Calu3 (cell line): ENCODE measurements at regions not wholly inside any gene's neighbourhood (a gene's known extent, or its start where the extent isn't known, plus 50 kb on each side); places are given as distances from the start of the nearest gene placed in this dataset.

Experiments
- BruUV-seq: library from RNA; stranded (reverse); fragments of 400-500 nt; replicated peaks from 2 replicates; lab custom pipeline; 2021; lab: Mats Ljungman, UMichigan
- CTCF ChIA-PET: fragments of 300-600 bp; sonication (Branson Sonifier 250); formaldehyde crosslinking; loops from one replicate; lab custom pipeline; 2022; ENCODE audit warnings: antibody characterized with exemption; lab: Charles Lee
- DNase-seq: peaks from one replicate; pipeline ENCODE4 v3.0.0; 2022
- H3K27ac Mint-ChIP-seq: one replicate; pipeline ENCODE4 v1.8.0; 2022; ENCODE audit warnings: mixed read lengths; ENCODE audit not compliant: unreplicated experiment
- H3K27me3 Mint-ChIP-seq: one replicate; pipeline ENCODE4 v1.8.0; 2022; ENCODE audit warnings: mixed read lengths; ENCODE audit not compliant: unreplicated experiment
- H3K36me3 Mint-ChIP-seq: one replicate; pipeline ENCODE4 v1.8.0; 2022; ENCODE audit warnings: mild to moderate bottlenecking, moderate library complexity, mixed read lengths; ENCODE audit not compliant: insufficient read depth, unreplicated experiment
- H3K4me1 Mint-ChIP-seq: one replicate; pipeline ENCODE4 v1.8.0; 2022; ENCODE audit warnings: mild to moderate bottlenecking, low read depth, mixed read lengths; ENCODE audit not compliant: unreplicated experiment
- H3K4me3 Mint-ChIP-seq: one replicate; pipeline ENCODE4 v1.8.0; 2022; ENCODE audit warnings: mild to moderate bottlenecking, low read depth, moderate library complexity, mixed read lengths; ENCODE audit not compliant: unreplicated experiment
- H3K9me3 Mint-ChIP-seq: one replicate; pipeline ENCODE4 v1.8.0; 2022; ENCODE audit warnings: low read depth, mixed read lengths; ENCODE audit not compliant: unreplicated experiment
- CTCF ChIP-seq: fragments of 200-600 bp; IDR thresholded peaks from one replicate; pipeline ENCODE4 v1.8.0; 2022; ENCODE audit warnings: antibody characterized with exemption; ENCODE audit not compliant: unreplicated experiment
- intact Hi-C: fragments of 100-400 bp; cut with micrococcal nuclease; formaldehyde crosslinking; loops from one replicate; pipeline ENCODE4 v1.10.0; 2022; ENCODE audit not compliant: unreplicated experiment

DNA sequence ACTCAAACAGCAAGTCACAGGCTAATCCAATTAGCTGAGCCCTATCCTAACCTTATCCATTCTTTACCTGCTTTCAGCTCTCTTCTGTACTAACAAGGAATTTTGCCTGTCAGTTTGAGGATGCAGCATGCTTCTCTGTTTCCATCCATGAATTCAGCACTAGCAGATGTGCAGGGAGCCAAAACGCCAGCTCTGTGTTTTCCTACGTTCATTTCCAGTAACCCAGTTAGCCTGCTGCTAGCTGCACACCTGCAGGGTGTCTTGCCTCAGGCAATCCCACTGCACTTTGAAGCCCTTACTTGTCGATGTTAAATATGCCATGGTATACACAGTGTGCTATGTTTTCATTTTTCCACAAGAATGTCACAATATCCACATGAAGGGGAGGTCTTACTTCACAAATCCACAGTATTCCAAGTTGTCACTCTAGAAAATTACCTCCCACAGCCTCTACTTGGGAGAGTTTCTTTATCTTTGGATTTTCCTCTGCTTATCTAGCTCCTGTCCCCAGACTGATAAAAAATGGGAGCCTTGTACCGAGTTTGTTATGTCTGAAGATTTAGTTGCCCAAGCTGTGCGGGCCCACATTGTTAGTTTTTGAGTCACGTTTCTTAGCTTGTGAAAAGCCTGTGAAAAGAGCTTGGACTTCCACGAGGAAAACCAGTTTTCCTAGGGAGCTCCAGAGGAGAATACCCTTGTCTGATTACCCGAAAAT is 127.6 kb upstream of the HHIP start:
- Mint-ChIP-seq H3K4me1 (no peaks in the 10 kb centered on the region), H3K9me3 (no peaks in the 10 kb centered on the region), H3K27ac (no peak overlapping the region), H3K36me3 (no peaks in the 10 kb centered on the region), H3K27me3 (no peaks in the 10 kb centered on the region), H3K4me3 (no peak overlapping the region)
- intact Hi-C loops = no loop called here
- CTCF ChIA-PET = no interaction called here
- DNase-seq = no peak
- TF ChIP-seq CTCF = no peak
- no TSS peak for BruUV-seq

GRCh38 chr4:144531841-144532240 is 114.1 kb upstream of the HHIP start:
- Mint-ChIP-seq H3K4me1 (peaks cover 24% of the 10 kb centered on the region), H3K9me3 (no peaks in the 10 kb centered on the region), H3K36me3 (no peaks in the 10 kb centered on the region), H3K27me3 (no peaks in the 10 kb centered on the region), H3K4me3 (no peak overlapping the region), H3K27ac (no peak overlapping the region)
- BruUV-seq = no TSS peak
- TF ChIP-seq CTCF = no peak
- intact Hi-C loops = no loop called here
- CTCF ChIA-PET = no interaction called here
- DNase-seq = no peak

- no peaks in the 10 kb centered on the region for H3K27me3 Mint-ChIP-seq
- no TSS peak for BruUV-seq
- DNase-seq = no peak
- H3K36me3 Mint-ChIP-seq = no peaks in the 10 kb centered on the region
- H3K27ac Mint-ChIP-seq = no peak overlapping the region
- peaks cover 2% of the 10 kb centered on the region for H3K9me3 Mint-ChIP-seq
- no peak overlapping the region for H3K4me3 Mint-ChIP-seq
- H3K4me1 Mint-ChIP-seq = no peaks in the 10 kb centered on the region
- CTCF ChIA-PET = no interaction called here
- intact Hi-C loops = no loop called here
- TF ChIP-seq CTCF = no peak
Measured at GRCh38 chr4:144547678-144548298, 98.2 kb upstream of the HHIP start.

DNA sequence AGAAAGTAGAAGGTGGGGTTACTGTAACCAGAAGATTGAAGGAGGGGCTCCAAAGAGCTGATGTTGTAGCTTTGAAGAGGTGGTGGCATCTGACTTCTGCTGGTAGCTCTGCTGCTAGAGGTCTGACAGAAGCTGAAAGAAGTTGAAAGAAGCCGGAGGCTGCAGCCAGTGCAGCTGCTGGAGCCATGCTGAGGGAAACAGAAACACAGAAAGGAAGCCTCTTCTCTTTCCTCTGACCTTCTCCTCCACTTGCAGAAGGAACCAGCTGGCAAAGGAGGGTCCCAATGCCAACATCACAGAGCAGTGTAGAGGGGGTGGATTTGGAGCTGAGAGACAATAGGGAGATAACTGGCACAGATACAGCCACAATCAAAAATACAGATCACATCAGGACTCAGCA is 89.3 kb upstream of the HHIP start:
- BruUV-seq = no TSS peak
- H3K4me3 Mint-ChIP-seq = no peak overlapping the region
- CTCF ChIA-PET = no interaction called here

More for the DNA sequence above, 89.3 kb upstream of the HHIP start:
- Mint-ChIP-seq H3K9me3 (no peaks in the 10 kb centered on the region), H3K4me1 (peaks cover 16% of the 10 kb centered on the region), H3K27ac (no peak overlapping the region), H3K27me3 (no peaks in the 10 kb centered on the region), H3K36me3 (no peaks in the 10 kb centered on the region)
- DNase-seq = no peak
- intact Hi-C loops = loop anchor here (2.0 kb wide), 1 partner anchor 198 kb away; no protein-coding TSS in a partner anchor
- TF ChIP-seq CTCF = no peak
